Stimulated activated effector memory CD8-positive, alpha-beta T cell treated with anti-CD3 and anti-CD28 coated beads, Interleukin-12 subunit alpha, Interleukin-12 subunit beta, amount 100 ng/mL, for 72 hours (primary cell): ENCODE measurements at regions not wholly inside any gene's neighbourhood (a gene's known extent, or its start where the extent isn't known, plus 50 kb on each side); places are given as distances from the start of the nearest gene placed in this dataset.
"Not testable (repeated sequence)": the region's sequence is repeated elsewhere in the genome, so short reads cannot be mapped to it uniquely, and the experiment has no call there.

Experiments used
- ATAC-seq: fragments of 150-1000 bp; cut with Tn5 transposase; 2 replicates; pipeline ENCODE4 v1.10.0; 2021
- DNase-seq, 2 donors: peaks; one replicate each; pipeline ENCODE4 v3.0.0; 2021 to 2022; ENCODE audit warnings: low spot score in 2 of 2
- H3K27ac Mint-ChIP-seq: one replicate; pipeline ENCODE4 v1.8.0; 2022; ENCODE audit warnings: mild to moderate bottlenecking, mixed read lengths
- H3K36me3 Mint-ChIP-seq: one replicate; pipeline ENCODE4 v1.8.0; 2022; ENCODE audit warnings: mild to moderate bottlenecking, mixed read lengths
- H3K4me1 Mint-ChIP-seq: one replicate; pipeline ENCODE4 v1.8.0; 2022; ENCODE audit warnings: mixed read lengths
- H3K4me3 Mint-ChIP-seq: one replicate; pipeline ENCODE4 v1.8.0; 2022; ENCODE audit warnings: mild to moderate bottlenecking, mixed read lengths
- H3K9me3 Mint-ChIP-seq: one replicate; pipeline ENCODE4 v1.8.0; 2022; ENCODE audit warnings: mixed read lengths

DNA sequence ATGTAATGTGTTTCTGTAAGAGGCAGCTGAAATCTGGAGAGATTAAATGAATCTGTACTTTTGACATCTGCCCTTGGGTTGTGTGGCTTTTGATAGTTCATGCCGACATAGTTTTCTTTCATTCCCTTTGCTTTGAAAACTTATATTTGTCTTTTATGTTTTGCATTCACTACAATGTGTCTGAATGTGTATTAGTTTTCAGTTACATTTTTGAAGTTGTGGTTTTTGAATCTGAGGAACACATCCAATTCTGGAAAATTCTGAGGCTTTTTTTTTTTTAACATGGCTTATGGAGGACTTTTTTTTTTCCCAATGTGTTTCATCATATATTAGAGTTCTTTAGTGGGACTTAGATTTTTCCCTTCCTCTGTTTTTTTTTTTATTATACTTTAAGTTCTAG, 683.7 kb upstream of the SOX9 start:
- H3K9me3 Mint-ChIP-seq, result peaks cover 5% of the 10 kb centered on the region
- H3K27ac Mint-ChIP-seq, result no peak overlapping the region

DNA sequence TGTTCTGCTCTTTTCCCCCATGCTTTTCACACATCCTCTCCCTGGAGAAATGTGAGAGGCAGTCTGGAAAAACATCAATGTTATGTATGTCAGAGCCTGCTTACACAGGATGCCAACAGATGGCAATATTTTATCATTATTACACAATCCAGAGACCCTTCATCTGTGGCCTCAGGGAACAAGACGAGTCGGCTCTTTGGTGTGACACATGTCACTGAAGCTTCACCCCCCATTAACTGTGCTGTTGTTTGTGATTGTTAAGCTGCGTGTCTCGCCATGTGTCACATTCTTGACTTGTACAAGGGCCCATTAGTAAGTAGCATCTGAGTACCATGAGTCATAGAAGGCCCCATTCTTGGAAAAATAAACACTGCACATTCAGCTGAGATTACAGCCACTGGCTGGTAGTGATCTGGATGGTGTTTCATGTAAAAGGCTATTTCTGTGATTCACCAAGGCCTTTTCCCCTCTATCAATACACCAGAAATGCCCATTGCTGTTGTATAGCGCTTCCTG, 682.1 kb upstream of the SOX9 start:
- ATAC-seq, result no peak
- peaks cover 5% of the 10 kb centered on the region for H3K9me3 Mint-ChIP-seq
- no peak overlapping the region for H3K27ac Mint-ChIP-seq
- H3K4me3 Mint-ChIP-seq, result no peak overlapping the region
- H3K36me3 Mint-ChIP-seq, result no peaks in the 10 kb centered on the region
- no peaks in the 10 kb centered on the region for H3K4me1 Mint-ChIP-seq
- DNase-seq, result no peak

More for the DNA sequence above, 683.7 kb upstream of the SOX9 start:
- Mint-ChIP-seq H3K4me3 (no peak overlapping the region), H3K4me1 (no peaks in the 10 kb centered on the region), H3K36me3 (no peaks in the 10 kb centered on the region)
- no peak for ATAC-seq
- no peak for DNase-seq

GRCh38 chr17:71440513-71440912, 680.3 kb upstream of the SOX9 start:
- Mint-ChIP-seq H3K4me3 (no peak overlapping the region), H3K9me3 (peaks cover 5% of the 10 kb centered on the region), H3K36me3 (no peaks in the 10 kb centered on the region), H3K4me1 (no peaks in the 10 kb centered on the region), H3K27ac (no peak overlapping the region)
- DNase-seq (no peak), ATAC-seq (no peak)

GRCh38 chr17:71441098-71441497, 679.7 kb upstream of the SOX9 start:
- Mint-ChIP-seq H3K36me3 (no peaks in the 10 kb centered on the region), H3K4me1 (no peaks in the 10 kb centered on the region), H3K9me3 (peaks cover 5% of the 10 kb centered on the region), H3K27ac (no peak overlapping the region), H3K4me3 (no peak overlapping the region)
- DNase-seq, result no peak
- ATAC-seq, result no peak

- no peak overlapping the region for H3K27ac Mint-ChIP-seq
- peaks cover 11% of the 10 kb centered on the region for H3K9me3 Mint-ChIP-seq
- DNase-seq (no peak), ATAC-seq (no peak)
- H3K36me3 Mint-ChIP-seq, result no peaks in the 10 kb centered on the region
- no peaks in the 10 kb centered on the region for H3K4me1 Mint-ChIP-seq
- no peak overlapping the region for H3K4me3 Mint-ChIP-seq
Observed at GRCh38 chr17:71444078-71444477, 676.7 kb upstream of the SOX9 start.

- ATAC-seq (no peak), DNase-seq (no peak)
- H3K4me1 Mint-ChIP-seq, result no peaks in the 10 kb centered on the region
- peaks cover 8% of the 10 kb centered on the region for H3K9me3 Mint-ChIP-seq
- H3K36me3 Mint-ChIP-seq, result no peaks in the 10 kb centered on the region
- H3K27ac Mint-ChIP-seq, result no peak overlapping the region
- no peak overlapping the region for H3K4me3 Mint-ChIP-seq
Observed at GRCh38 chr17:71446645-71447437, 674.0 kb upstream of the SOX9 start.

DNA sequence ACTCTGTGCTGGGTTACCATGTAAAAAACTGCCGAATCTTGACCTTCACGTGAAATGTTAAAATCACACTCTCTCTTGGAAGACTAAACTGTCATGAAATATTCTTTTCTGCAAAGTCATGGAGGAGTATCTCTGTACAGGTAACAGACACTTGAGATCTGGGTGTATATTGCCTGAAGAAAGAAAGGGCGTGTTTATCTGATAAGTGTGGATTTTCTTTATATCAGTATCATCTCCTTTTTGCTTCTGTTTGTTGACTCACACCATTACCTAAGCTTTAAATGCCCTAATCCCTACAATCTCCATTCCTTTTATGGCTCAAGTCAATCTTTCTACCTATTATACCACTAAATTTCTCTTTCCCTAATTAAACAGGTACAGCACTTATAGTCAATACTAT, 673.2 kb upstream of the SOX9 start:
- Mint-ChIP-seq H3K36me3 (no peaks in the 10 kb centered on the region), H3K4me1 (no peaks in the 10 kb centered on the region), H3K9me3 (peaks cover 8% of the 10 kb centered on the region), H3K27ac (no peak overlapping the region), H3K4me3 (no peak overlapping the region)
- DNase-seq (no peak), ATAC-seq (no peak)

GRCh38 chr17:71450657-71451056, 670.2 kb upstream of the SOX9 start:
- not testable (repeated sequence) for H3K36me3 Mint-ChIP-seq, H3K27ac Mint-ChIP-seq, H3K9me3 Mint-ChIP-seq, ATAC-seq, H3K4me3 Mint-ChIP-seq, DNase-seq, H3K4me1 Mint-ChIP-seq

GRCh38 chr17:71453876-71454422, 666.9 kb upstream of the SOX9 start:
- DNase-seq (no peak), ATAC-seq (no peak)
- Mint-ChIP-seq H3K4me1 (no peaks in the 10 kb centered on the region), H3K27ac (no peak overlapping the region), H3K36me3 (no peaks in the 10 kb centered on the region), H3K9me3 (no peaks in the 10 kb centered on the region), H3K4me3 (no peak overlapping the region)

- DNase-seq (no peak), ATAC-seq (no peak)
- Mint-ChIP-seq H3K4me3 (no peak overlapping the region), H3K27ac (no peak overlapping the region), H3K4me1 (no peaks in the 10 kb centered on the region), H3K36me3 (no peaks in the 10 kb centered on the region), H3K9me3 (peaks cover 3% of the 10 kb centered on the region)
Observed at GRCh38 chr17:71455219-71455618, 665.6 kb upstream of the SOX9 start.

DNA sequence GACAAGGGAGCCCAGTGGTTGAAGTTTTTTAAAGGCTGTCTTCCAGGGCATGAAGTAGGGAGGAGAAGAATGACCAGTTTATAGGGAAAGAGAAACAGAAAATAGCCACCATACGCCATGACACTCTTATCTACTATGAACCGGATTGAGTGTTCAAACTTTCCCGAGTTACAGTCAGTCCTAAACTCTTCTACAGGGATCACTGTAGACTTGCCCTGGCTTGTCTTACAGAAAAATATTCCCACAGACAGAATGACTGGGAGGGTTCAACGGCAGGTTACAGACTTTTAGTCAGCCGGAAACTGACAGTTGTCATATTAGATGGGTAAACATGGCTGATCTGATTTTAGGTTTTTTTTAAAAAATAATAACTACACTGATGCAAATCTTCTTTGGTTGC, 662.5 kb upstream of the SOX9 start:
- H3K27ac Mint-ChIP-seq, result no peak overlapping the region
- peaks cover 11% of the 10 kb centered on the region for H3K9me3 Mint-ChIP-seq
- no peak for ATAC-seq
- H3K4me3 Mint-ChIP-seq, result no peak overlapping the region
- no peaks in the 10 kb centered on the region for H3K4me1 Mint-ChIP-seq
- H3K36me3 Mint-ChIP-seq, result no peaks in the 10 kb centered on the region
- no peak for DNase-seq

GRCh38 chr17:71460943-71461342, 659.9 kb upstream of the SOX9 start:
- H3K9me3 Mint-ChIP-seq, result peaks cover 11% of the 10 kb centered on the region
- H3K27ac Mint-ChIP-seq, result no peak overlapping the region
- no peaks in the 10 kb centered on the region for H3K4me1 Mint-ChIP-seq
- ATAC-seq (no peak), DNase-seq (no peak)
- no peak overlapping the region for H3K4me3 Mint-ChIP-seq
- no peaks in the 10 kb centered on the region for H3K36me3 Mint-ChIP-seq

GRCh38 chr17:71461498-71462169, 659.2 kb upstream of the SOX9 start:
- Mint-ChIP-seq H3K36me3 (no peaks in the 10 kb centered on the region), H3K9me3 (peaks cover 13% of the 10 kb centered on the region), H3K27ac (no peak overlapping the region), H3K4me1 (no peaks in the 10 kb centered on the region), H3K4me3 (no peak overlapping the region)
- ATAC-seq, result no peak
- DNase-seq, result no peak

GRCh38 chr17:71464241-71464640, 656.6 kb upstream of the SOX9 start:
- ATAC-seq (no peak), DNase-seq (no peak)
- H3K9me3 Mint-ChIP-seq, result peaks cover 19% of the 10 kb centered on the region
- no peaks in the 10 kb centered on the region for H3K4me1 Mint-ChIP-seq
- H3K27ac Mint-ChIP-seq, result no peak overlapping the region
- H3K4me3 Mint-ChIP-seq, result no peak overlapping the region
- H3K36me3 Mint-ChIP-seq, result no peaks in the 10 kb centered on the region

GRCh38 chr17:71464751-71465150, 656.1 kb upstream of the SOX9 start:
- Mint-ChIP-seq H3K4me3 (no peak overlapping the region), H3K9me3 (peaks cover 16% of the 10 kb centered on the region), H3K36me3 (no peaks in the 10 kb centered on the region), H3K4me1 (no peaks in the 10 kb centered on the region), H3K27ac (no peak overlapping the region)
- ATAC-seq, result no peak
- DNase-seq, result no peak

GRCh38 chr17:71467719-71468118, 653.1 kb upstream of the SOX9 start:
- H3K36me3 Mint-ChIP-seq, result no peaks in the 10 kb centered on the region
- no peak for ATAC-seq
- H3K4me3 Mint-ChIP-seq, result no peak overlapping the region
- H3K4me1 Mint-ChIP-seq, result no peaks in the 10 kb centered on the region
- no peak for DNase-seq
- no peak overlapping the region for H3K27ac Mint-ChIP-seq
- peaks cover 9% of the 10 kb centered on the region for H3K9me3 Mint-ChIP-seq
